Posterior vena cava (tissue), 2 donors: ENCODE measurements at regions not wholly inside any gene's neighbourhood (a gene's known extent, or its start where the extent isn't known, plus 50 kb on each side); places are given as distances from the start of the nearest gene placed in this dataset.
A peak's percentile ranks its signal among the peaks of the same experiment; 100 is the strongest.

Source experiments
- DNase-seq: peaks from one replicate; pipeline ENCODE4 v3.0.0-alpha.2; 2020; ENCODE audit warnings: low spot score
- intact Hi-C, 2 donors: fragments of 100-400 bp; cut with DNase I; formaldehyde crosslinking; loops; one replicate each; pipeline versions ENCODE4 v1.14.1 to v1.14.2; 2022 to 2023
- donor health status: DM: yes; HTN: yes; CAD: no.
- donor health status: DM: yes; HTN: yes; CAD: no.

- intact Hi-C loops, result no loop called here
- peak; percentile 53 for DNase-seq
Observed at GRCh38 chr14:73784181-73784987, 67.2 kb upstream of the PTGR2 start.

DNA sequence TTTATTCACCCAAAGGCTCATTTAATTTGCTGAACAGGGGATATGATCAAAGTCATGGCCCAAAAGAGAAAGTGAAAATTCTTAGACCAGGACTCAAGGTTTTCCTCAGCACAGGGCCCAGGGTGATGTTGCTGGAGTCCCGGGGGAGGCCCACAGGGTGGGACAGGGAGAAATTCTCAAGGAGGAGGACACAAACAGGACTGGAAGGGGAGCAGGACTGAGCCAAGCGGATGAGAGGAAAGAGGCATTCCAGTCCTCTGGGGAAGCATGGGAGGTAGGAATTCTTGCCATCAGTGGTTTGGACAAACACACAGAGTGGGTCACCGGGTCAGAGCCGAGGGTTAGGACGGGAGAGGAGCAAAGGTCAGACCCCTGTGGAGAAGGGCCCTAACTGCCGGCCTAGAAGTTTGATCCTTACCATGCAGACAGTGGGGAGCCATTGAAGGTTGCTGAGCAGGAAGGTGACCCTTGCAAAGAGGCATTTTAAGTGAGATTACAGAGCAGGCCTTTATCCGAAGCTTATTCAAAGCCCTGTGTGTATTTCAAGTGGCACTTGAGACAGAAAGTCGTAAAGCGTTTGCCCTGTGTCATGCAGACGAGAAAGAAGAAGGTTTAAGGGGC, 68.4 kb upstream of the PTGR2 start:
- DNase-seq, result peak; percentile 57
- intact Hi-C loops, result no loop called here

- intact Hi-C loops, result no loop called here
- DNase-seq, result peak; percentile 13
Observed at GRCh38 chr14:73782623-73783022, 68.4 kb upstream of the PNMA1 start.

GRCh38 chr14:73780896-73781295, 66.7 kb upstream of the PNMA1 start:
- intact Hi-C loops, result no loop called here
- DNase-seq, result no peak

DNA sequence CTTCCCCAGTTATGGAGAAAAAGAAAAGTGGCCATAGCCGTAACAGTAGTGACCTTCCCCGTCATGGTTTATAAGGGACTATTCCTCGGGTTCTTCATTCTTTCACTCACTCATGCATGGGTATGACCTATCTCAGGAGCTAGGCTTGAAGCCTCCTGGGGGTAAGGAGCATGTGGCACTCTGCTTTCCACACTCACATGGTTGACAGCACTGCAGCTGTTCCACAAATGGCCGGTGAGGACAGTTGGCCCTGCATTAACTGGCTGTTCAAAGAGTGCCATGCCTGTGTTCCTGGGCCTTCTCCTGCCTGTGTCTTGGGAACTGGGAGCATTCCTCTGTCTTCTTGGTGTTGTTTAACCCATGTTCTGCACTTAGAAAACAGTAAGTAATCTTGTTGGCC, 66.2 kb upstream of the PNMA1 start:
- DNase-seq, result no peak
- intact Hi-C loops, result no loop called here

- intact Hi-C loops, result no loop called here
- DNase-seq, result no peak
Observed at GRCh38 chr14:73778736-73779135, 64.6 kb upstream of the PNMA1 start.

GRCh38 chr14:73777420-73777819, 63.2 kb upstream of the PNMA1 start:
- intact Hi-C loops, result no loop called here
- DNase-seq, result no peak

GRCh38 chr14:73776194-73776537, 62.0 kb upstream of the PNMA1 start:
- intact Hi-C loops, result no loop called here
- DNase-seq, result no peak

GRCh38 chr14:73775339-73776193, 61.4 kb upstream of the PNMA1 start:
- no peak for DNase-seq
- intact Hi-C loops, result no loop called here

DNA sequence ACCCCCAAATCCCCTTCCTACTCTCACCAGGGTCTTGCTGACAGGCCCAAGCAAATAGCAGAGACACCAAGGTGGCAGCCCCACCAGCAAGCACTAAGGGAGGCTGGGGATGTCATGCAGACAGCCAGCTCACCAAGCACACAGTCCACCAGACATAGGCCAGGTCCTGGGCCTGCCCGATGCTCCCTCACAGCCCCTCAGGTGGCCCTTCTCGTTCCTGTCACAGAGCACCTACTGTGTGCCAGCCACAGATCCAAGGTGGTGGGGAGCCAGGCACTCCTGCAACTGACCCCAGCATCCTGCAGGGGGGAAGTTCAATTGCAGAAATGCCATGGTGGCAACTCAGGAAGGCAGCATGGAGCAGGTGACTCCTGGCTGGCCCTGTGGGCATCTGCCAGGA, 60.5 kb upstream of the PNMA1 start:
- peak; percentile 71 for DNase-seq
- intact Hi-C loops, result no loop called here

- DNase-seq, result no peak
- intact Hi-C loops, result no loop called here
Observed at GRCh38 chr14:73774241-73774570, 60.0 kb upstream of the PNMA1 start.

DNA sequence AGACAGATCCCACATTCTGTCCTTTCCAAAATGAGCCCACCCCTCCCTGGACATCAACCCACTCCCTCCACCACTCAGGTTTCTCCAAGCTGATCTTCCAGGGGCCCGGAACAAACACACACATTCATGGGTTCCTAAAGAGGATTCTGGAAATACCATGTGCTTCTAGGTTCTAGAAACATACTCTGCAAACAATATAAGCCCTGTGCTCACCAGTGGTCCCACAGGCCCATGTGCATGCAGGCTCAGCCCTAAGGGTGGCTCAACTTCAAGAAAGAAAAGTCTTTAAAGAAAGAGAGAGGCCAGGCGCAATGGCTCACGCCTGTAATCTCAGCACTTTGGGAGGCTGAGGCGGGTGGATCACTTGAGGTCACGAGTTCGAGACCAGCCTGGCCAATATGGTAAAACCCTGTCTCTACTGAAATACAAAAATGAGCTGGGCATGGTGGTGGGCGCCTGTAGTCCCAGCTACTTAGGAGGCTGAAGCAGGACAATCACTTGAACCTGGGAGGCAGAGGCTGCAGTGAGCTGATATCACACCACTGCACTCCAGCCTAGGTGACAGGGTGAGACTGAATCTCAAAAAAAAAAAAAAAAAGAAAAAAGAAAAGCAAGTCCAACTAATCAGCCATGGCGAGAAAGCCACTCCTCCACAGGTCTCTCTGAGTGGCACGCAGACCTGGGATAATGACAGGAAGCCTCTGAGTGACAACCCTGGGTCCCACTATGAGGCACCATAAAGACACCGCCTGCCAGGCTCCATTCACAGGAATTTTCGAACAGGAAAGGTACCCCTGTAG, 59.5 kb upstream of the PNMA1 start:
- intact Hi-C loops, result no loop called here
- peak; percentile 20 for DNase-seq

- peak; percentile 78 for DNase-seq
- intact Hi-C loops, result no loop called here
Observed at GRCh38 chr14:73771848-73772638, 57.9 kb upstream of the PNMA1 start.

DNA sequence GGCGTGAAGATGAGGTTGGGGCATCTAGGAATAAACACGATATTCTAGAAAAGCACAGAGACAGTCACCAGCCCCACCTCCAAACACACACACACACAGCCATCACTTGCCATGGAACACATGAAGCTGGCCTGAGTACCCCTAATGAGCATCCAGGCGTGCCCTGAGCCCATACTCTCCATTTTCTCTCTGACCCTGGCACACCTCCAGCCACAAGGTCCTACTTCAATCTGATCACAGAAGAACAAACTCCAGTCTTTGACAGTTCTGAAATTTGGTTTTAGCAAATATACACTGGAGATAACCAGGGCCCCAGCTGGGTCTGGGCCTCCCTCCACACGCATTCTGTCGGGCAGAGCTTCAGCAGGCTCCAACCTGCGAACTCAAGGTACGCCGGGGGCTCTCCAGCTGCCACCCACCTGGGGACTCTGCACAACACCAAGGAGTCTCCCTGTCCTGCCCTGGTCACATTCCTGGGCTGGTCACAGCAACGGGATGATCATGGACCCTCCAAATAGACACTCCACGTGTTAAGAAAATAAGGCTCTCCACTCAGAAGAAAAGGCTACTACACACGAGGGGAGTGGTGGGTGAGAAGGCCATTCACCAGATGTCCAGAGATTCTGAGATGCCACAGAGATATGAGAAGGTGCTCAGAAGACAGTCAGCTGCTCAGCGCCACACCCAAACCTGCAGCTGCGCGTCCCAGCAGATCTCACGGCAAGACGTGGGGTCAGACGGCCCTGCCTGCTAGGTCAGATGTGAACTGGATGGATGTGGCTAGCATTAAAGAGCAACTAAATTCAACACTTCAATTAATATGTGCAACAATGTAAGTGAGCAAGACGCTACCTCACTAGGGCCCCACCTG, 57.0 kb upstream of the PNMA1 start:
- peak; percentile 80 for DNase-seq
- intact Hi-C loops, result no loop called here

- no peak for DNase-seq
- intact Hi-C loops, result loop anchor here in 1 of 2 donors (5.0 kb wide), 1 partner anchor 479 kb away; no protein-coding TSS in a partner anchor
Observed at GRCh38 chr14:73768107-73768506, 53.9 kb upstream of the PNMA1 start.

- no peak for DNase-seq
- intact Hi-C loops, result loop anchor here in 1 of 2 donors (5.0 kb wide), 1 partner anchor 483 kb away; no protein-coding TSS in a partner anchor
Observed at GRCh38 chr14:73764406-73765280, 50.5 kb upstream of the PNMA1 start.
